ENCODE measurements at regions not wholly inside any gene's neighbourhood (a gene's known extent, or its start where the extent isn't known, plus 50 kb on each side); places are given as distances from the start of the nearest gene placed in this dataset.
A peak's percentile ranks its signal among the peaks of the same experiment; 100 is the strongest.

- Histone ChIP-seq H2BK20ac (ENCODE audit: low read length) (no peak overlapping the region), H2BK12ac (ENCODE audit: low read depth, low read length) (no peak overlapping the region), H3K9ac (replicated peaks in 1 of 4; ENCODE audit: extremely low read depth in 1 of 4, low read depth in 3 of 4, low read length in 3 of 4) (no peak overlapping the region), H2AK5ac (ENCODE audit: low read depth, low read length) (no peak overlapping the region), H3K56ac (replicated peaks; ENCODE audit: insufficient read length, low read depth, low read length) (no peak overlapping the region), H3K79me1 (ENCODE audit: low read depth, low read length) (no peaks in the 10 kb centered on the region), H3K36me3 (ENCODE audit: control insufficient read depth in 2 of 4, insufficient read depth in 4 of 4, low read length in 3 of 4) (no peaks in the 10 kb centered on the region), H4K20me1 (replicated peaks in 1 of 2; ENCODE audit: control insufficient read depth in 1 of 2, insufficient read depth in 2 of 2, low read length in 2 of 2) (no peaks in the 10 kb centered on the region), H3K79me2 (ENCODE audit: control insufficient read depth in 1 of 2, insufficient read depth in 2 of 2, low read length in 2 of 2) (no peaks in the 10 kb centered on the region), H4K91ac (replicated peaks; ENCODE audit: insufficient read length, low read length) (no peak overlapping the region), H4K8ac (ENCODE audit: extremely low read depth, insufficient read depth, low read length) (no peak overlapping the region), H2AFZ (ENCODE audit: low read length) (peak overlapping the region; percentile 55; the same call in 1 of the 2 replicates), H3K18ac (ENCODE audit: extremely low read depth, low read length) (no peak overlapping the region), H3K4ac (replicated peaks; ENCODE audit: insufficient read length, low read depth, low read length) (no peak overlapping the region), H2BK120ac (replicated peaks; ENCODE audit: low read depth, low read length) (no peak overlapping the region), H3K23ac (ENCODE audit: insufficient read length) (no peak overlapping the region), H3K9me3 (ENCODE audit: insufficient read depth in 2 of 2, low read depth in 1 of 2, low read length in 1 of 2) (no peaks in the 10 kb centered on the region), H3K4me2 (ENCODE audit: insufficient read depth in 1 of 2, low read depth in 2 of 2, low read length in 2 of 2) (no peak overlapping the region), H2BK15ac (ENCODE audit: low read length) (no peak overlapping the region), H3K14ac (ENCODE audit: insufficient read length) (no peak overlapping the region), H3K27me3 (replicated peaks in 1 of 4; ENCODE audit: control insufficient read depth in 3 of 4, extremely low read depth in 1 of 4, insufficient read depth in 3 of 4, low read length in 3 of 4) (no peaks in the 10 kb centered on the region), H4K5ac (ENCODE audit: insufficient read length, low read depth, low read length) (no peak overlapping the region), H2BK5ac (ENCODE audit: low read depth, low read length) (no peak overlapping the region), H3K27ac (ENCODE audit: low read depth, low read length) (no peak overlapping the region), H3K4me1 (replicated peaks in 1 of 4; ENCODE audit: control insufficient read depth in 3 of 4, insufficient read depth in 4 of 4, low read length in 3 of 4) (no peaks in the 10 kb centered on the region), H3K23me2 (ENCODE audit: low read depth, low read length) (no peaks in the 10 kb centered on the region), H3K4me3 (ENCODE audit: extremely low read depth in 1 of 4, insufficient read depth in 2 of 4, low read depth in 3 of 4, low read length in 4 of 4) (no peak overlapping the region)
- no peak for DNase-seq (ENCODE audit: low read depth in 1 of 2, low spot score in 2 of 2)
- no peak for TF ChIP-seq CREB1 (IDR thresholded peaks at IDR 0.05)
- TF ChIP-seq BACH1 (IDR thresholded peaks at IDR 0.05; ENCODE audit: low read length) = no peak
- TF ChIP-seq SP4 (IDR thresholded peaks at IDR 0.05; ENCODE audit: low read length) = no peak
- TF ChIP-seq NRF1 (IDR thresholded peaks at IDR 0.05; ENCODE audit: low read depth, low read length) = no peak
- no peak for TF ChIP-seq GTF2F1 (IDR thresholded peaks at IDR 0.05; ENCODE audit: borderline replicate concordance, low read depth, low read length)
- no peak for TF ChIP-seq NANOG (IDR thresholded peaks at IDR 0.05; ENCODE audit: insufficient read depth, low read depth, low read length, poor library complexity, severe bottlenecking)
- TF ChIP-seq TAF1 (IDR thresholded peaks at IDR 0.05; ENCODE audit: low read depth, low read length) = no peak
- TF ChIP-seq CTCF (IDR thresholded peaks at IDR 0.05; ENCODE audit: control extremely low read depth in 1 of 3, insufficient read depth in 1 of 3, low read depth in 1 of 3, low read length in 3 of 3) = no peak
- 78% methylated on average over 2 of the region's 2 CpGs; no CpG with 5 or more reads in 1 of the 2 experiments for WGBS, 2 experiments (ENCODE audit: extremely low coverage in 1 of 2, insufficient coverage in 1 of 2, insufficient read length in 1 of 2, insufficient replicate concordance in 2 of 2, low coverage in 1 of 2, low lambda C conversion rate in 2 of 2, missing lambda C conversion rate in 1 of 2)
- ChIA-PET CTCF (ENCODE audit: partially characterized antibody) (interaction anchor here (0.8 to 1.2 kb wide), 3 partner anchors 9 to 641 kb away, joined by 3 to 4 read pairs (median 3); no protein-coding TSS in a partner anchor), POLR2A (ENCODE audit: partially characterized antibody) (no interaction called here)
- no peak for FAIRE-seq
Observed at GRCh38 chr9:79080536-79080935, 491.2 kb upstream of the TLE4 start.
